ENCODE measurements at regions not wholly inside any gene's neighbourhood (a gene's known extent, or its start where the extent isn't known, plus 50 kb on each side); places are given as distances from the start of the nearest gene placed in this dataset.

DNA sequence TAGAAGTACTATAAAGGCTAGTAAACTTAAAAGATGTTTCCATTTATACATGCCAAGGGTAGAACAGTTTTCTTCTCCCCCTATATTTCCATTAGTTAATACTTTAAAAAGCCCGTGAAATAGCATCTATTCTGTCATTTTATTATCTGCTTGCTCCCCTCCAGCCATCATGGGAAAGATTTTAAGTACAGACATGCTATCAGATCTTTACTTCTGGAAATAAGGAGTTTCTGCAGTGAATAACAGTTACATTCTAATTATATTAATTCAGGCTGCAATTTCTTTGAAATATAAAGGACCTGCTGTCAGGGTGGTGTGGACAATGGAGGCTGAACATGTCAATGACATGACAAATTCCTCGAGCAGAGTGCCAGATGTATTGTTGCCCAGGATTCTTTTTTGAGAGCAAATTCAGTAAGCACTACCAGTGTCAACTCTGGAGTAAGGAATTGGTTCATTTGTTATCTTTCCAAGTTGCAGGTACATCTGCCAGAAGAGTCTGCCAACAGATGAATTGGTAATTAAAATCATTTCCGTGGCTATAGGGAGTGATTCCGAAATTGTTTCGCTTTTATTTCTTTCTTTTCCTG lies 151.3 kb downstream of the BTG1 start:
- DNase-seq: no peak

DNA sequence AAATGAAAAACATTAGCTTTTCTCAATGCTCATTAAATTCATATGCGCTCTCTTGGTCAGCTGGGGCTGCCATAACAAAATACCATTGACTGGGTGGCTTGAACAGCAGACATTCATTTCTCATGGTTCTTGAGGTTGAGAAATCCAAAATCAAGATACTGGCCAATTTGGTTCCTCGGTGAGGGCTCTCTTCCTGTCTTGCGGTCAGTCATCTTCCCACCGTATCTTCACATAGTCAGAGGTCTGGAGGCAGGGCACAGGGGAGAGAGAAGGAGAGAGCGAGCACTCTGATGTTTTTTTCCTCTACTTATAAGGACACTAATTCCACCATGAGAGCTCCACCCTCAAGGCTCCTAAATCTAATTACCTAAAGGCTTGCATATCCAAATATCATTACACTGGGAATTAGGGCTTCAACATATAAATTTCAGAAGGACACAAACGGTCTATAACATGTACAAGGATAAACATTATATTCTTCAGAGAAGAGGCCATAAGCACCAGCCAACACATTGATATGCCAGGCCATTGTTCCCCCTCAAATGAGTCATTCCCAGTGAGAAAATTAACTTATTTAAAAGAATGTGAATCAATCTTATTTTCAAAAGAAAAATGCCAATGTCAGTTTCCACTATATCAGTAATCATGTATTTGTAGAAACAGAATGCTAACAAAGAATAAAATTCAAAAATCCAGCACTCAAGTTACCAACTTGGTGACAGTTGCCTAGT lies 152.2 kb downstream of the BTG1 start:
- DNase-seq: no peak

DNA sequence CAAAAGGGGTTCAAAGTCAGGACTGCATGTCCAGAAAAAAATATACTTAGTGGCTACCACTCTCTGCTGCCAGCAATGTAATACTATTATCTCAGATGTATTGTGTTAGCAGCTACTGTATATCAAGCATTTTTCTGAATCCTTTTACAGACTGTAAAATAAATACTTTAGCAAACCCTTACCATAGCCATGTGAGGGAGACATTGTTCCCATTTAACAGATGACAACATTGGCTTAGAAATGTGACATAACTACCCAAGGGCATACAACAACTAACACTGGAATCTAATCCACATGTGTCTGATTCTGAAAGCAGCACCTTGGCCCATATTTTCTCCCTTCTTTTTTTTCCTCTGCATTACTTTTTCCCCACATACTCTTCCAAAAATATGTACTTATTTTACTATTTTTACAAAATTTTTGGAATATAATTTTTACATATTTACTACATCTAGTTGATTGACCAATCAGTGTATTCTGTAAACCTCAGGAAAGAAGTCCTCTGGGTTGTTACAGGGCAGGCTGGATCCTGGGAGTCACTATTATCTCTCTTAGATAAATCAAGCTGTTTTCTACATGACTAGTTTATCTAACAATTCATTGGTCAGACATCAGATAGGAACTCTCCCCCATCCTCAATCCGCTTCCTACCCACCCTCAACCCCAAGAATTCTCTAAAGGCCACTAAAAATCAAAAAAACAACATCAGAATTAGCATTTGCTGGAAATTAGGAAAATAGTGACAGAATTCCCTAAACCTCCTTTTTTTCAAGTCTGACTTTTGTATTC lies 154.1 kb downstream of the BTG1 start:
- DNase-seq: no peak

DNA sequence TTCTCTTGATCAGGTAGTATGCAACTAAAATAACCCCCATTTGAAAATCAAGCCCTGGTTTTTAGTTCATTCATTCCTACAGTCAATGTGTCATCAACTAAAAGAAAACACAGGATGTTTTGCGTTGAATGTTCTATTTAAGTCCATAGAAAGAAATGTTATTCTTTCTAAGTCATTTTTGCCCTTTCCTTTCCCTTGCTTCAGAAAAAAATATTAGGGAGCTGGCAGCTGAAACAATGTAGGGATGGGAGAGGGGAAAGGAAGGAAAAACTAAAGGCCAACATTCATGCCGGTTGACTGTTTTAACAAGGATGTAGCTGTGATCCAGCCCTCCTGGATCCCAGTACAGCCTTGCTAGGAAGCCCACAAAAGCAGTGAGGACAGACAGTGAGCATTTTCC lies 155.1 kb downstream of the BTG1 start:
- DNase-seq: no peak

DNA sequence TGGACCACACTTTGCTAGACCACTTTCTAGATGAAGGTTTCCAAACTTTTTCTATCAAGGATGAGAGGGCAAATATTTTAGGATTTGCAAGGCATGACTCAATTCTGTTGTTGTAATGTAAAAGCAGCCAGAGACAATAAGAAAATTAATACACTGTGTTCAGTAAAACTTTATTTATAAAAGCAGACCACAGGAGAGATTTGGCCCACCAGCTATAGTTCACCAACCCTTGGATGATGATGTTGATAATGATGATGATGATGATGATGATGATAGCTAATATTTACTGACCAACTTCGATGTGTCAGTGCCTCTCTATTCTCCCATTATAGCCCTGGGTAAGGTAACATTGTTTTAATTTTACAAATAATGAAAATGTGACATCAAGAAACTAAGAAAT lies 156.5 kb downstream of the BTG1 start:
- DNase-seq: no peak

DNA sequence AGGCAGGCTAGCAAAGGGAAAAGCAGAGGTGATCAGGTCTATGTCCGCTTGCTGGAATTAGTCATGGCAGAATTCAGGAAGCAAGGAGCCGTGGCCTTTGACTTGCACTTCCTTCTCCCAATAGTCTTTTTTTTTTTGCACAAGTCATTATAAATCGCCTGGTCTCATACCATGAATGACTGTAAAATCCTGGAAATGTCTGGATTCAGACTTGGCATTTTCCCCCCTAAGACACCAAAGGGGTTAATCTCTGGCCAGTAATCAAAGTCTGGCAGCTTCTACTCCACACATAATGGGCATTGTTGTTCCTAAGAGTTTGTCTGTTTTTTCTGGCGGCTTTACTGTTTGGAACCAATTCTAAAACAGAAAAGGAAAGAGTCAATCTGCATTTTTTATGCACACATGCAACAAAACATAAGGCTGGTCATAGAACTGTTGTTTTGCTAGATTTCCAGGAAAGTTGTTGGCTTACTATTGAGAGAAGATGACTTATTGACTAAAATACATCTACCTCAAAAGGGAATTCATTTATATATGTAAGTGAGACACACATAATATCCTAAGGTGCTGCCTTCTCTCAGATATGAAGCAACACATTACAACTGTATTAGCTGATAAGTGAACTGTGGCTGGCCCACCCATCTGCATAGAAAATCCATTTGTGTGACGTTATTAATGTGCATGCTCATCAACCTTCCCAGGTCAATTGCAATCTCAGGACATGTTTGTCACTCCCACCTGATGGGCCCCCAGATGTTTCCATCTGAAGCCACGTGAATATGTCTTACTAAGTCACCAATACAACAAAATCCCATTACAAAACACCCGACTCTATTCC lies 157.3 kb downstream of the BTG1 start:
- no peak for DNase-seq

DNA sequence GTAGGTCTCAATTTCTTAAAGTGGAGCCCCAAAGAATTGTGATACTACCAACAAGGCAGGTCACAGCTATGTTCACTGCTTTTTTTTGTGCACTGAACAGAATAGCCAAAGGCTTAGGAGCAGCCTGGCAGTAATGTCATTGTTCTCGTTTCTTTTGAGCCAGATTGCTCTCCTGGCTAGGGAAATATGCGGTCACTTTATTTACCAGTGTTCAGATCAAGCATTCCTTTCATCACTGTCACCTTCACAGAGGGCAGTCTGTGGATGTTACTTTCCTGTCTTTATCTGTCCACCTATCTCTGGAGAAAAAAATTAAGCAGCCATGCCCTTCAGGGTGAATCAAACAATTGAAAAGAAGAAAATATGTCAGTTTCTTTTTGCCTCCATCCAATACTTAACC lies 159.6 kb downstream of the BTG1 start:
- no peak for DNase-seq

DNA sequence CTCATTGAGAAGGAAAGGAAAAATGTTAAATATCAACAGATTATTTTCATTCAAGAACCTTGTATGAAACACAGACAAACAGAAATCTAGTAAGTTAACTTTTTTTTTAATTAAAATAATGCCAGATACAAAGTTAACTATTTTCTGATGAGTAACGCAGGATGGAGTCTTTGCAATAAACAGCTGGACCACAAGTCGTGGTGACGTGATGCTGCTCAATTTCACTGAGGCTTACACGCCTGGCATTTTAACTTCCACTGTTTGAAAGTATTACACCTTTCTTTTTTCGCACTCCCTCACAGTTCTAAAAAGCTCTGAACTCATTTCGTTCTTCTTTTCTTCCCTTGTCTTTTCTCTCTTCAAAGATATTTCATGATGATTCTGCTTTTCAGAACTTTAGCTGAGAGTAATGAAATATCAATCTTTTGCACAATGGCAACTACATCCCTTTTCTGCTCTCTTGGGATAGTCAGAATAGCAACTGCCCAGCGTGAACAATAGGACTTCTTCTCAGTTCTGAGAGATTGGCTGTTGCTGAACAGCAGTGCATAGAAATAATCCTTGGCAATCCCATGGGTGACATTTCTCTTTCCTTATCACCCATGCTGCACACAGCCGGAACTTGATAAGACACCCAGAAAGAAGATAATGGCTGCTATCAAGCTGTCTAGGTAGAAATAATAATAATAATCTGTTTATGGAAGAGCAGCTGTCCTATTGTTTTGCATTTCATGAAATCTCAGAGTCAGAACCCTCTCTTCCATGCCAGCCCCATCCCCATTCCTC lies 160.5 kb downstream of the BTG1 start:
- DNase-seq: no peak

DNA sequence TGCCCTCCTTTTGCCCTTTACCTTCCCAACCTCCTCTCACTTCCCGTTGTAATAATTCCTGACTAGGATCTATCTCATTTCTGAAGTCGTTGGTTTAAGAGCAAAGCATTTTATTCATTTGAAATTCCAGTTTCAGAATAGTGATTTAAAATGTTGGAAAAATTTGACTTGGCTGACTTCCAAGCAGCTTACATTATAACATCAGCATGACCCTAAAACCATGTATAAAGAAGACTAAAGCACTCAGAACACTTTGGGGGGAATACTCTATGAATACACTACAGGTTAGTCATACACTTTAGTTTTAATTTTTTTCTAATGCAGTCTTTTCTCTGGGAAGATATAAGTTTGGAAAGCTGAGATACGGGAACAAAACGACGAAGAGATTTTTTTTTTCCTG lies 161.1 kb downstream of the BTG1 start:
- no peak for DNase-seq

DNA sequence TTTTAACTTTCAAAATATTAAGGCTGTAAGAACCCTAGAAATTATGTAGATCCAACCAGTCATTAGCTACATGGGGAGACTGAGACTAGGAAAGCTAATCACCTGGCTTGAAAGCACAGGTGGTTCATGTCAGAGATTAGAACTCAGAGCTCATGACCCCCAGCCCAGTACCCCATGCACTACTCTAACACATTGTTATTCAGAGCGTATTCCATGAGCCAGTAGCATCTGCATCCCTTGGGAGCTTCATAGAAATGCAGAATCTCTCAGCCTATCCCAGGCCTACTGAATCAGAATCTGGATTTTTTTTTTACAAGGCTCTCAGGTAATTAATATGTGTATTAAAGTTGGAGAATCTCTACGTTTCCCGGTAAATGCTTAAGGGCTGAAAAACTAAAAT lies 161.7 kb downstream of the BTG1 start:
- DNase-seq: no peak

DNA sequence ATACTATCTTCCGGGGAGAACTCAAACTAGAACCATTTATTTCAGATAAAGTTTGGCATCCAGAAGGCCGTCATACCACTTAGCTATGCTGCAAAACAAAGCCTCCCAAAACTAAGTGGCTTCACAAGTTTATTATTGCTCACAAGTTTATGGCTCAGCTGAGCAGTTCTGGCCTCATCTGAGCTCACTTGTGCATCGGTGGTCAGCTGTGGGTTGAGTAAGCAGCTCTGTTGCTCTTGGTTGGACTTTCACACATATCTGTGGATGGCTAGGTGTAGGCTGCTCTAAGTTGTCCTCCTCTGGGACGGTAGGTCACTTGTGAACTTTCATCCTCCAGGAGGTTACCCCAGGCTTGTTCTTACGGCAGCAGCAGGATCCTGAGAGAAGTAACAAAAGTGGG lies 162.7 kb downstream of the BTG1 start:
- no peak for DNase-seq

DNA sequence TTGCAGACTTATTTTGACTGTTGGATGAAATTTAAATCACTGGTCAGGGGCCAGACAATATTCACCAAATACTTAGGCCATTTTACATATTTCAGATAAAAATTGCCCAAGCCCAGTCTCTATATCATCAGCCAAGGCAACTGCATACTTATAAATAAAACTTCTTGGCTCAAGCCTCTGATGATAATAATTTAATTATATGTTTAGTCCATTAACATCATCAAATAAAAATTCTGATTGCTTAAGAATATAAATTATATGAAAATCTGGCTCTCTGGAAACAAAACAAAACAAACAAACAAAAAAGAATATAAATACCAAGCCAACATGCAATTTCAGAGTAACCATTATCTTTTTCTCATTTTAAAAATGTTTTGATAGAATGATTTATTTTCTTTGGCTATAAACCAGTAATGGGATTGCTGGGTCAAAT lies 165.2 kb downstream of the BTG1 start:
- no peak for DNase-seq

DNA sequence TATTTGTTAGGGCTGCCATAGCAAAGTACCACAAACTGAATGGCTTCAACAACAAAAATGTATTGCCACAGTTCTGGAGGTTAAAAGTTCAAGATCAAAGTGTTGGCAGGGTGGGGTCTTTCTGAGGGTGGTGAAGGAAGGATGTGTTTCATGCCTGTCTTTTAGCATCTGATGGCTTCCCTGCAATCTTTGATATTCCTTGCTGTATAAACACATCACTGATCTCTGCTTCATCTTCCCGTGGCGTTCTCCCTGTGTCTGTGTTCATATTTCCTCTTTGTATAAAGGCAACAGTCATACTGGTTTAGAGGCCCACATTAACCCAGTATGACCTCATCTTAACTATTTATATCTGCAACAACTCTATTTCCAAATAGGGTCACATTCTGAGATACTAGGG lies 167.5 kb downstream of the BTG1 start:
- no peak for DNase-seq

DNA sequence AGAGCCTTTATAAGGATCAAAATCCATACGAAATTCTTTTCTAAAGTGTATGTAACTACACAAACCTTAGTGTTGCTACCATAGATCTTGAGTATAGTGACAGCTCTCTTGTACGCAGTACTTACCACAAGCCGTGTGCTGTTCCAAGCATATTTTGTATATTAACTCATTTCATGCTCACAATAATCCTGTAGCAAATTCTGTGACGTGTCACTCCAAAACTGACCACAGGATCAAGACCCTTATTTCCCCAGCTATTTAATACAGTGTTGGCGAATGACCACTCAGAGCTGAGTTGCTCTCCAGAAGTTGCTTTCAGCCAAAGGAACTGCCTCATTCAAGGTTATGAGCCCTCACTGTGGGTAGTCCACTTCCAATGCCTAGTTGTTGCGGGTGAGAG lies 169.8 kb downstream of the BTG1 start:
- no peak for DNase-seq

DNA sequence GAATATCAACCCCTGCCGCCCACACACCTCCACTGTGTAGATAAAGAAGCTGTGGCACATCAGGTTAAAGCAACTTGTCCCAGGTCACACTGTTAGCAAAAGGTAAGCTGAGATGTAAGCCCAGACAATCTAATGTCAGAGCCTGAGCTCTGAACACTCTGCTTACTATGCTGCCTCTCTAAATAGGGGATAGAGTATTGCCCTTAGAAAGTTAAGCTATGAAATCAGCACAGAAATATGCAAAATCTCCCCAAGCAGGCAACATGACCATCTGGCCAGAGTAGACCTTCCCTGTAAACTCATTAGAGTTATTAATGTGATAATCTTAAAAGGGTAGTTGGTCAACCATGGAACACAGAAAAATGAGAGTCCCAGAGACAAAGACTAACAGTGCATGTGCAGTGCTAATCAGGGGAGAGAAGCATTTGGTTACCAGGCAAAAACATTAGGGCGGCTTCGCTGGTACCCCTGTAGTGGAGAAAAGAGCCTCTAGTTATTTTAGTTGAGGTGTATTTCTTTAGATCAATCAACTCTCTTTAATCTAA lies 171.0 kb downstream of the BTG1 start:
- no peak for DNase-seq

DNA sequence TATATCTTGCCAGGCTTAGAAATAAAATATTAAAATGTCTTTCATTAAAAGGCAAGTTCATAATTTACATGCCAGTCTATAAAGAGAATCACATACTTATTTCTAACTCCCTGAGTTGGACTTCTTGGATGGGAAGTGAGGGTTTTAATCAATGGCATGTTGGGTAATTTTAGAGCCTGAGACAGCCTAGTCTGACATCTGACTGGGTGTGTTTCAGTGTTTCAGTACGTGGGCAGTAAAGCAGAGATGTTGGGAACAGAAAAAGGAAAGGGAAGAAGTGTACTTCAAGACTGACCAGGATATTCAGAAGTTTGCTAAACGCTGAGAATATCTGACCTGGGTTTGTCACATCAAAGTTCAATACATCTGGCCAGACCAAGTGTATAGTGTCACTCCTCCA lies 171.8 kb downstream of the BTG1 start:
- DNase-seq: no peak

DNA sequence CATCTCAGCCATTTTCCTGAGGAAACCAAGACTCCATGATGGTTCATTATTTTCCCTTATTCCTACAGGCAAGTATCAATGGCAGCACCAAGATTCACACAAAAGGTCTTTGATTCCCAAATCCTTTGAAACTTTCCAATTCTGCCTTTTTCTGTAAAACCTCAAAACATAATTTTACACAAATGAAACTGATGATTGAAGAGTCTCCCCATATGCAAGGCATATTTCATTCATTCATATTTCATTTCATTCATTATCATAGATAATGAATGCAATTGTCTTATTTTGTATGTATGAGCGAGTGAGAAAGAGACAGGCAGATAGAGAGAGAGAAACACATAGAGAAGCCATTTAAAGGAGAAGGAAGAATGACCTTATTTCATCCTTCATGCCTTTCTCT lies 172.8 kb downstream of the BTG1 start:
- DNase-seq: no peak

DNA sequence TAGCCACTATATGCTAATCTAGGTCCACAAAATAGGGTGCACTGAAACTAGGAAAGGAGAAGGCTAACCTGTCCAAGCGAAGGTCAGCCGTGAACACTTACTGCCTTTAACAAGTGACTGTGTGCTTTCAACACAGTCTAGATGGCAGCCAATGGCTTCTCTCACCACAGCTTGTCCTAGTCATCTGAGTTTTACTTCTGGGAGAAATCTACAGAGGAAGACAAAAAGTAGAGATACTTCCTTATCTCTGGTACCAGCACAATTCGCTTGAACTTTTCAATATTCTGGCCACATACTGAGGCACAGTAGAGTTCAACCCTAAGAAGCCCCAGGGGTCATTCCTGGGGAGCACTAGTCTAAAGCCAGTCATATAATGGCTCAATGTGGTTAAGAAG lies 176.9 kb downstream of the BTG1 start:
- DNase-seq: no peak

DNA sequence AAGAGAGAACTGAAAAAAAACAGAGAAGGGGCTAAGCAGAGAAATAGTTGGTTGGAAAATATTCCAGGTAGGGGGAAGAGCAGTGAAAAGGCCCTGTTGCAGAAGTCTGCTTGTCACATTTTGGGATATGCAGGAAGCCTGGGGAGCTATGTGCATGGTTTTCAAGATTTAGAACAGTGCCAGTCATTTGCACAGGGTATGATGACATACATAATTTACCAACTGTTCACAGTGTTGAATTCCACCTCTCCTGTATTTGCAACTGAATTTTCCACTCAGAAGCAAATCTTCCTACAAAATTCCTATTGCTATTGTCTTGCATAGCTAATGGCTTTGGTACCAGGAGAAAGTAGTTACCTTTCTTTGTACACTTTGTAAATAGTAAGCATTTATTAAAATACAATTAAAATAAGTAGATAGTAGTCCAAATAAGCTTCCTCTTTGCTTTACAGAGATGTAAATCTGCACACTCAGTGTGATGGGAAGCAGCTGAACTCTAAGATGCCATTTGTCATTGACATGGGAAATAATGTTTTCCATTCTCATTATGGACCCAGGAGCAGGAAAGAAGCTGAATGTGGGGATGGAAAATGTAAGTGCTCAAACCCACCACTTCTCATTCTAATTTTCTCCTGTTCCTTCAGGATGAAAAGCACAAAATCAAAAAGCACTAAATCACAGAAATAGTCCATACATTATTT lies 177.4 kb downstream of the BTG1 start:
- DNase-seq: no peak

DNA sequence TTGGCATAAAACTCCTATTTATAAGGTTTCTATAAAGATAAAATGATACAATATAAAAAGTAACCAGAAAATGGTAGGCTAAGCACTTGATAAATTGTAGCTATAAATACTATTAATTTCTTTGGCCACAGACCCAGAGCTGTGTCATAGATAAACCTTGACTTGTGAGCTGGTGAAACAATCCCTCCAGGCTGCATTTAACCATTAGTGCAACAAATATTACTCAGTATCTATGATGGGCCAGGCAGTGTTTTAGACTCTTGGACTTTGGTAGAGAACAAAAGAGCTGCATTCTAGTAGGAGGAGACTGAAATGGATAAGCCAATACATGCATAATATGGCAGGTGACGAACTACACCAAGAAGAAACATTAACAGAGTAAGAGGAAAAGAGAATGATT lies 178.1 kb downstream of the BTG1 start:
- DNase-seq: no peak

DNA sequence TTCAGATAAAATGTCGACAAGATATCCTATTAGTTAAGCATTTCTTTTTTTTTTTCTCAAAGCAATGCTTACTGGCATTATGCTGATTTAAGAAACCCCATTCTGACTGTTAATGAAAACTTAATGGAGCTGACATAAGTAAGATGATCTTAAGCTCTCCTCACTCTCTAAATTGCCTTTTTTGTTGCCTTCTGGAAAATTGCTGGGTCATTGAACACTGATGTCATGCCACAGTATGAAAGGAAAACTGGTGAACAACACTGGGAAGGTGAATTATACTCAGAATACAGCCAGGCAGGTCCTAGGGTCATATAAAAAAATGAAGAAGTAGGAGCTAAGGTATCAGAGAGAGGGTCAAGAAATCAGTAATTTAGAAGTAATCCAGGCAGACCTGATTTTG lies 179.9 kb downstream of the BTG1 start:
- no peak for DNase-seq

DNA sequence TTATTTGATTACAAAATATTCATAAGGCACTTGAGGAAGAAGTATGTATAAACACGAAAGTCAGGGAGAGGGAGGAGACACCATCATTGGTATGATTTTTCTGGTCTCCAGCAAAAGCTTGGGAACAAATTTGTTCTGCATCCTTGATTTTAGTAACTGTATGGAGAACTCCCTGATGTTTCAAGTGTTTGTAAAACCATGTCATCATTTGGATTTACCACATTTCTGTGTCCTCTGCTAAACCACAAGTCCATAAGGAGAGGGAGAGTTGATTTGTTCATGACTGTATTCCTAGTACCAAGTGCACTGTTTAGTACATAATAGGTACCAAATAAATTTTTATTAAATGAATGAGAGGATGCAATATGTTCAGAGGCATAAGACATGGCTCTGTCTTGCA lies 181.1 kb downstream of the BTG1 start:
- DNase-seq: no peak

All from stimulated activated CD4-positive, alpha-beta T cell treated with anti-CD3 and anti-CD28 coated beads, Interleukin-12 subunit alpha, Interleukin-12 subunit beta, amount 100 ng/mL, for 4 hours (primary cell).